GM12892 (cell line): ENCODE measurements at regions not wholly inside any gene's neighbourhood (a gene's known extent, or its start where the extent isn't known, plus 50 kb on each side); places are given as distances from the start of the nearest gene placed in this dataset.

Source experiments
- POLR2A ChIP-seq: IDR thresholded peaks from 2 replicates; pipeline ENCODE4 v1.6.1; 2011; ENCODE audit warnings: low read depth, low read length, control low read depth
- POLR2AphosphoS5 ChIP-seq: IDR thresholded peaks from 2 replicates; pipeline ENCODE4 v1.6.1; 2011; ENCODE audit warnings: low read depth, low read length, control low read depth

DNA sequence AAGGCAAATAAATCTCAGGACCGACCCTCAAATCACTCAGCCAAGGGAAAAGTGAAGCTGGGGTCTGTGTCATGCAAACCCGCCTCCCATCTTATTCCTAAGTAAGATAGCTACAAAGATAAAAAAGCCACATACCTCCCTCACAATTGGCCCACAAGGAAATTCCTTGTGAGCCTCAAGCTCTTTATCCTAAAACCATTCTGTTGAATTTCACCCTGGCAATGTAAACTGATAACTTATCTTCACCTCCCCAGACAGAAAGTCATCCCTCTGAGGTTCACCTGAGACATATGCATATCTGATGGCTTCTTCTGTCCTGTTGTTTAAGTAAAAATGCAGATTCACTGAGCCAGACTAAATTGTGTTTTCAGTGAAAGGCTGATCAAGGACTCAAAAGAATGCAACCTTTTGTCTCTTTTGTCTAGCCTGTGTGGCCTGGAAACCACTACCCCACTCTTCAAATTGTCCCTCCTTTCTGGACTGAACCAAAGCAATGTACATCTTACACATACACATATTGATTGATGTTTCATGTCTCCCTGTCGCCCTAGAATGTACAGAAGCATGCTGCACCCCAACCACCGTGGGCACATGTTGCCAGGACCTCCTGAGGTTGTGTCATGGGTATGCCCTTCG is 91.3 kb downstream of the MFAP3L start:
- TF ChIP-seq POLR2A (no peak), POLR2AphosphoS5 (no peak)
